Panc1 (cell line): ENCODE measurements at regions not wholly inside any gene's neighbourhood (a gene's known extent, or its start where the extent isn't known, plus 50 kb on each side); places are given as distances from the start of the nearest gene placed in this dataset.

ENCODE experiments used
- POLR2AphosphoS5 ChIP-seq: IDR thresholded peaks from 2 replicates; pipeline ENCODE4 v1.6.1; 2012; ENCODE audit warnings: mild to moderate bottlenecking, low read depth, low read length, moderate library complexity
- TF ChIP-seq, protein P1 (sequence below): fragments of 450-650 bp; IDR thresholded peaks from 2 replicates; pipeline ENCODE4 v1.5.1; 2017; ENCODE audit warnings: mild to moderate bottlenecking

DNA sequence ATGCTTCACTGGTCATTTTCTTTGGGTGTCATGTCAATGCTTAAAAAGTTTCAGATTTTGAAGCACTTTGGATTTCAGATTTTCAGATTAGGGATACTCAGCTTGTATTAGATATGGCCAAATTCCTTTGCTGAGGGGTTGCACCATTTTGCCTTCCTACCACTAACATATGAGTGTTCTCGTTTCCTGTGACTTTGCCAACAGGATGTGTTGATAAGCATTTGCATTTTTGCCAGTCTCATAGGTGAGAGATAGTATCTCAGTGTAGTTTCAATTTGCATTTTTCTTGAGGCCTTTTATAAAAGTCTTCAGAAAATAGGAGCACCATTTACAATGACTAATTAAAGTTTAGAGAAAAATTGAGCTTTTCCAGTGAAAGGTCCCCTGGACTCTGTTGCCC, 71.6 kb upstream of the CLCN4 start:
- no peak for TF ChIP-seq POLR2AphosphoS5
- TF ChIP-seq, protein P1, sequence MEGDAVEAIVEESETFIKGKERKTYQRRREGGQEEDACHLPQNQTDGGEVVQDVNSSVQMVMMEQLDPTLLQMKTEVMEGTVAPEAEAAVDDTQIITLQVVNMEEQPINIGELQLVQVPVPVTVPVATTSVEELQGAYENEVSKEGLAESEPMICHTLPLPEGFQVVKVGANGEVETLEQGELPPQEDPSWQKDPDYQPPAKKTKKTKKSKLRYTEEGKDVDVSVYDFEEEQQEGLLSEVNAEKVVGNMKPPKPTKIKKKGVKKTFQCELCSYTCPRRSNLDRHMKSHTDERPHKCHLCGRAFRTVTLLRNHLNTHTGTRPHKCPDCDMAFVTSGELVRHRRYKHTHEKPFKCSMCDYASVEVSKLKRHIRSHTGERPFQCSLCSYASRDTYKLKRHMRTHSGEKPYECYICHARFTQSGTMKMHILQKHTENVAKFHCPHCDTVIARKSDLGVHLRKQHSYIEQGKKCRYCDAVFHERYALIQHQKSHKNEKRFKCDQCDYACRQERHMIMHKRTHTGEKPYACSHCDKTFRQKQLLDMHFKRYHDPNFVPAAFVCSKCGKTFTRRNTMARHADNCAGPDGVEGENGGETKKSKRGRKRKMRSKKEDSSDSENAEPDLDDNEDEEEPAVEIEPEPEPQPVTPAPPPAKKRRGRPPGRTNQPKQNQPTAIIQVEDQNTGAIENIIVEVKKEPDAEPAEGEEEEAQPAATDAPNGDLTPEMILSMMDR, result no peak
